HG02798 (cell line): ENCODE measurements at regions not wholly inside any gene's neighbourhood (a gene's known extent, or its start where the extent isn't known, plus 50 kb on each side); places are given as distances from the start of the nearest gene placed in this dataset.
"Not testable (repeated sequence)": the region's sequence is repeated elsewhere in the genome, so short reads cannot be mapped to it uniquely, and the experiment has no call there.

Experiments used
- ATAC-seq: cut with Tn5 transposase; IDR thresholded peaks from one replicate; pipeline ENCODE4 v1.9.1; 2021; ENCODE audit warnings: mild to moderate bottlenecking; ENCODE audit not compliant: unreplicated experiment, poor library complexity

DNA sequence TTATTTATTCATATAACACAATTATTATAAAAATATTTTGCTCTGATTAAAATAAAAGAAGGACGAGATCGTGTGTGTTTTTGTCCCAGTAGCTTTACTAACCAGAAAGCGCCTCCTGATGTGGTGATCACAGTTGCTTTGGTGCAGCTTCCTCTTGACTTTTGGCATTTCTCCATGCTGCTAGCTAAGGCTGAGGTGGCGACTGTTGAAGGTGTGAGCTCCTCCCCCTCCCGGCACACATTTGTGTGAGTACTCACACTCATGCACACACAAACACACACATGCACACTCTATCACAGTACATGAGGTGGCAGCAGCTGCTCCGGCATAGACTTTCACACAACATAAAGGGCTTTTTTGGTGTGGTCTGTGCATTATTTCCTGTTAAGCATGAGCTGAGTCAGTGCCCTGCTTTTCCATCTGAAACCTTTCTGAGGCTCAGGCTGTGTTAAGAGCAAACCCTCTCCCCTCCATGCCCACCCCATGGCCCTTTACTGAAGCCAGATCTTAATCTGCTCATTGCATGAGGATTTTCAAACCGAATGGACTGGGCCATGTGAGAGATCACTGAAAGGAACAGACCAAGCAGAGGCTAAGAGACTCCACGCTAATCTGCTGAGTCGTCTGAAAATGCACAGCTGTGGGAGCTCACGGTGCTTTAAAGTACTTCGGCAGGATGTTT is 53.3 kb downstream of the FOXD4L1 start:
- peak; percentile 70 for ATAC-seq

DNA sequence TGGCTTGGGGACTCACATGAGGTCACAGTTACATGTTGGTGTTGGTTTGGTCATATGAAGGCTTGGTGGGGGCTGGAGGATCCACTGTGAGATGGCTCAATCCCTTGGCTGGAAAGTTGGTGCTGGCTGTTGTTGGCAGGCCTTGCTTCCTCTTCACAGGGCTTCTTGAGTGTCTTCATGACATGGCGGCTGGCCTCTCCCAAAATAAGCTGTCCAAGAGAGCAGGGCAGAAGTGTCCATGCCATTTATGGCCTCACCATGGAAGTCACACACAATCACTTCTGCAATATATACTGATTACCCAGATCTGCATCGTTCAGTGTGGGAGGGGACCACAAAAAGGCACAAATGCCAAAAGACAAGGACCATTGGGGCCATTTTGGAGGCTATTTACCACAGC is 61.4 kb downstream of the FOXD4L1 start:
- ATAC-seq = not testable (repeated sequence)

- peak; percentile 74 for ATAC-seq
Observed at GRCh38 chr2:113562662-113563061, 64.2 kb downstream of the FOXD4L1 start.

- not testable (repeated sequence) for ATAC-seq
Observed at GRCh38 chr2:113566674-113567480, 60.2 kb upstream of the RABL2A start.

- not testable (repeated sequence) for ATAC-seq
Observed at GRCh38 chr2:113567481-113567849, 59.6 kb upstream of the RABL2A start.

DNA sequence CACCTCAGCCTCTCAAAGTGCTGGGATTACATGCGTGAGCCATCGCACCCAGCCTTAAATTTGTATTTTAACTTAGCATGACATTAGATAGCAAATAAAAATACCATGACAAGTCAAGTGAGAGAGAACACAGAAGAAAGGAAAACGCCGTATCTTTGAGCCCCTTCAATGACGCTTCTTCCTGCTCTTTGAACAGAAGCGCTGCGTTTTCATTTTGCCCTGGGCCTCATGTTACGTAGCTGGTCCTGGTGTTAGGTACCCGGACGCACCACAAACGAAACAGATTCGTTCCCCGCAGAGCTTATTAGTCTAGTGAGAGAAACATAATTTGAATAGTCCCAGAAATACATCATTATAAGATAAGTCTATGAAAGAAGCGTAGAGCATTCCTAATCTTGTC is 58.8 kb upstream of the RABL2A start:
- not testable (repeated sequence) for ATAC-seq

- not testable (repeated sequence) for ATAC-seq
Observed at GRCh38 chr2:113570082-113570481, 57.0 kb upstream of the RABL2A start.

DNA sequence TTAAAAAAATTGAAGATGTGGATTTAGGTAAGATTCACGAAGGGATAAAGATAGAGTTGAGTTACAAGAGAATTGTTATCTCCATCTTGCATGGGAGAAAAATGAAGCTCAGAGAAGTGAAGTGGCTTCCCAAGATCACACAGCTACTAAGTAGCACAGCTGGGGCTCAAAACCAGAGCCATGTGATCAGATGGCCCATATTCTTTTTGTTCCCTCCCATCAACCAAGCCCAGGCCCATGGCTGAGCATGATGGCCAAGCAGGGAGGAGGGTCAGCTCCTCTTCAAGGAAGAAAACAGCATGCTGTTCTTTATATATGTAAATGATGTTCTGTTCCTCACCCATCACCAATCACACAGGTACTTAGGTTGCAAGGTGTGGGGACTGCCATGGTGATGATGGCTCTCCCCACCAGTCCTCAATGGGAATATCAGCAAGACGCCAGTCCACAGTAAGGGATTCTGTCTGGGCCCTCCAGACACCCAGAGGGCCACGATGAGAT is 56.5 kb upstream of the RABL2A start:
- ATAC-seq = not testable (repeated sequence)

- ATAC-seq = not testable (repeated sequence)
Observed at GRCh38 chr2:113571482-113572068, 55.5 kb upstream of the RABL2A start.

GRCh38 chr2:113575721-113576120 is 51.3 kb upstream of the RABL2A start:
- not testable (repeated sequence) for ATAC-seq

GRCh38 chr2:113576353-113576752 is 50.7 kb upstream of the RABL2A start:
- not testable (repeated sequence) for ATAC-seq
